NCI-H1417 (cell line): ENCODE measurements at regions not wholly inside any gene's neighbourhood (a gene's known extent, or its start where the extent isn't known, plus 50 kb on each side); places are given as distances from the start of the nearest gene placed in this dataset.

Source experiments
- DNase-seq, 3 experiments: peaks; one replicate each; lab custom pipeline; 2025; lab: John Stamatoyannopoulos, UW

GRCh38 chr5:27700526-27700925, 662.1 kb upstream of the CDH9 start:
- DNase-seq = no peak

- peak in 1 of 3 experiments; percentile 16 for DNase-seq
These were observed 644.2 kb upstream of the CDH9 start for GRCh38 chr5:27682600-27682999.

DNA sequence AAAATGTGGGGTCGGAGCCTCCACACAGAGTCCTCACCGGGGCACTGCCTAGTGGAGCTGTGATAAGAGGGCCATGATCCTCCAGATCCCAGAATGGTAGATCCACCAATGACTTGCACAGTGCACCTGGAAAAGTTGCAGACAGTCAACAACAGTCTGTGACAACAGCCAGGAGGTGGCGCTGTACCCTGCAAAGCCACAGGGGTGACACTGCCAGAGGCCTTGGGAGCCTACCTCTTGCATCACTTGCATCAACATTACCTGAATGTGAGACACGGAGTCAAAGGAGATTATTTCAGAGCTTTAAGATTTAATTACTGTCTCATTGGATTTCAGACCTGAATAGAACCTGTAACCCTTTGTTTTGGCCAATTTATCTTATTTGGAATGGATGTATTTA, 614.1 kb upstream of the CDH9 start:
- no peak for DNase-seq

DNA sequence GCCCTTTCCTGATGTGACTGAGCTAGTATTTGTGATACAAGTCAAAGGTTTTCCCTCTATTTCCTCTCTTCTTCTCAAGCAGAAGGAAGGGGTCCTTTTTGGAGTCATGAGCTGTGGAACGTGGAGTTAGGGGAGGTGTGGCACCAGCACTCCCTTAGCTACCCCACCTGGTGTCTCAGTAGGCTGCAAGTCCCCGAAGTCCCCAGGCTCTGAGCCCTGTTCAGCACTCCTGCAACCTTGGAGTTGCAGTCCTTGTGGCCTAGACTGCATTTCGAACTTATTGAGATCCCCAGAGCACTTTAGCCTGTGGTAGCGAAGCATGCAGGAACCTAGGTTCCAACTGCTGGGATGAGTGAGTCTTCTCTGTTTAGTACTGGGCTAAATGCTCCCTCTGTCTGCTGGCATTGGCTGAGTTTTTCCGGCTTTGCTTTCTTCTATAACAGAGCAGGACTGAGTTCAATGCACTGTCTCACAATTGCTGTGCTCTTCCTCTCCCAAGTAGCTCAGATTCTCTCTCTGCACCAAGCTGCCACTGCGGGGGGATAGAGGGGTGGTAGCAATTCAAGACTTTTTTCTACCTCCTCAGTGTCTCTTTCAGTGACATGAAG, 600.7 kb upstream of the CDH9 start:
- no peak for DNase-seq

- no peak for DNase-seq
These were observed 581.6 kb upstream of the CDH9 start for GRCh38 chr5:27619982-27620381.

DNA sequence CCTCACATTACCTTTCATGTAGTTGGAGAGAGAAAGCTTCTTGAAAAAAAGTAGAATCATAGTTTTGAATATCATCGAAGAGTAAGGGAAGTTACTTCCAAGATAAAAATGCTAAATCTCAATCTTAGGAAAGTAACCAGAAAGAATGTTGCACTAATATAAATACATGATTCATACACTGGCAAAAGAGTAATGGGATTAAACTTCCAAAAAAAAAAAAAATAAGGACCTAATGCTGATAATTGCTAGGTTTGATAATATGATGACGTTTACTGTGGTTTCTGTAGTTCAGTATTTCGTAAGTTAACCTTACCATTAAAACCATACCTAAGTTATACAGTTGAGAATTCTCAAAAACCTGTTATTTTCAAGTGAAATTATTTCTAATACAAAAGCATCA, 573.8 kb upstream of the CDH9 start:
- no peak for DNase-seq

DNA sequence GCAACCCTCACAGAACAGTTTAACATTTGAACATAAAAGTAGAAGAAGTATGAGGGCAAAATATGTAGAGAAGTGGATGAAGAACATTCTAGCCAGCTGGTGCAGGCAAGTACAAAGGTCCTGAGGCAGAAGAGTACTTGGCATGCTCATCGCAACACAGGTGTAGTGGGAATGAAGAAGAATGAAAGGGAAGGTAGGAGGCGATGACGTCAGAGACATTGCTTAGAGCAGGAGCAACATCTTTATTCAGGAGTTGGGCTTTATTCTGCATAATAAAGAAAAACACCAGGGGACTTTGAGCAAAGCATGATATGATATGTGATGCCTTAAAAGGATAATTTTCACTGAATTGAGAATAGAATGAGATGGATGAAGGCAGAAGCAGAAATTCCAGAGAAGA, 570.6 kb upstream of the CDH9 start:
- DNase-seq = no peak

GRCh38 chr5:27598576-27598975, 560.2 kb upstream of the CDH9 start:
- DNase-seq = no peak

GRCh38 chr5:27594141-27594540, 555.8 kb upstream of the CDH9 start:
- DNase-seq = peak in 2 of 3 experiments; percentile 15 to 78

DNA sequence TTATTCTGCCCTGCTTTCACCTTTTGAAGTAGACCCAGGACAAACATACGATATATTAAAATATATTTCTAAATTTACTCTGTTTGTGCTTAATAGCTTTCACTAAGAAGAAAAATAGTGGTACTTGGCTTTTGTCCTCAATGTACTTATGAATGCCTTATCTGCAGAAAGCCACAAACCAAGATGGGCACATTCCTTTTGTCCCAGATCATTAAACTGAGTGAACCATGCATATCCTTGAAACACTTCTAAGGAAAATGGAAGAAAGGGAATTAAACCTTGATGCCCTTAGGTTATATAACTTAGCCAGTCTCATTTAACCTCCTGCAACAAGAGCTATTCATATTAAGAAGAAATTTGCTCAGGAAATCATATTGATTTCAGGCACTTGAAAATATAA, 553.8 kb upstream of the CDH9 start:
- no peak for DNase-seq

- no peak for DNase-seq
These were observed 552.1 kb upstream of the CDH9 start for GRCh38 chr5:27590503-27590902.

GRCh38 chr5:27578279-27578678, 539.9 kb upstream of the CDH9 start:
- DNase-seq = no peak

GRCh38 chr5:27571681-27572080, 533.3 kb upstream of the CDH9 start:
- no peak for DNase-seq

- no peak for DNase-seq
These were observed 530.4 kb upstream of the CDH9 start for GRCh38 chr5:27568811-27569210.

GRCh38 chr5:27561408-27561807, 523.0 kb upstream of the CDH9 start:
- DNase-seq = no peak

- no peak for DNase-seq
These were observed 510.1 kb upstream of the CDH9 start for GRCh38 chr5:27548484-27548883.

DNA sequence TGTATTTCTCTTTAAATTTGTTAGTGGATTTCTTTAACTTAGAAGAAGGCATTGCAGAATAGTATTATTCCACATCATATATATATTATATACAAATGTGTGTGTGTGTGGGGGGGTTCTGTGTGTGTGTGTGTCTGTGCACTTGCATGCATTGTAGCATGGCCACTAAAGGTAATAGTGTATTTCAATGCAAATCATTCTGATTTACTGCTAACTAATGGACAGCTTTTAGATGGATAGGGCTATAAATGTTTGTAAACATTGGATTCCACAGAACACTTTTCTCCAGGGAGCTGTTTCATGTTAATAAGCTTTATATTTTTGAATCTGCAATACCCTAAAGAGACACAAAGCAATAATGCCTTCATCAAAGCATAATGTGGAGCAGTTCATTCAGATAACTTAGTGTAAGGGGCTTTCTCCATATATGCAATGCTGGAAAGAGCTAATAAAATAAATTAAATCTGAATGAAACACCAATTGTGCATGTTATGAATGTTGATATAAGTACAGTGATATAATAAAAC, 496.7 kb upstream of the CDH9 start:
- DNase-seq = no peak

GRCh38 chr5:27532305-27532704, 493.9 kb upstream of the CDH9 start:
- no peak for DNase-seq

DNA sequence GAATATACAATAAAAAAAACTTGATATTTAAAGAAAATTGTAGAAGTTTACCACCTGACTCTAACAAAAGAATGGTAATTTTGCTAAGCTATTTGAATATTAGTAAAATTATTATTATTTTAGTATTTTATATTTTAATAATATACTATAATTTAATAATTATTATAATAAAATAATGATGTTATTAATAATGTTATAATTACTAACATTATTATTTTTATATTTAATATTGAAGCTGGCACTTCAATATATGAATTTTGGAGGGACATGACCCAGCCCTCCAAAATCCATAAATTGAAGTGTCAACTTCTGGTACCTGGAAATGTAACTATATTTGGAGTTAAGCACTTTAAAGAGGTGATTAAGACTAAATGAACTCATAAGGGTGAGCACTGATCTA, 486.1 kb upstream of the CDH9 start:
- DNase-seq = no peak

- no peak for DNase-seq
These were observed 485.2 kb upstream of the CDH9 start for GRCh38 chr5:27523629-27524028.

GRCh38 chr5:27516437-27516836, 478.1 kb upstream of the CDH9 start:
- DNase-seq = no peak

GRCh38 chr5:27511061-27511460, 472.7 kb upstream of the CDH9 start:
- no peak for DNase-seq

DNA sequence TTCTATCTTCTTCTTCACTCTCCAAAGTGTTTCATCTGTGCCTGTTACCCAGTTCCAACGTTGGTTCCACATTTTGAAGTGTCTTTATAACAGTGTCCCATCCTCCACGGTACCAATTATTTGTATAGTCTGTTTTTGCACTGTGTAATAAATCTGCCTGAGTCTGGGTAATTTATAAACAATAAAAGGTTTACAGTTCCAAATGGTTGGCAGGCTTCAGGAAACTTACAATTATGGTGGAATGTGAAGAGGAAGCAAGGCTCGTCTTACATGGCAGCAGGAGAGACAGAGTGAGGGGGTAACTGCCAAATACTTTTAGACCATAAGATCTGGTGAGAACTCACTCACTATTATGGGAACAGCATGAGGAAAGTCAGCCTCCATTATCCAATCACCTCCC, 465.4 kb upstream of the CDH9 start:
- DNase-seq = no peak

DNA sequence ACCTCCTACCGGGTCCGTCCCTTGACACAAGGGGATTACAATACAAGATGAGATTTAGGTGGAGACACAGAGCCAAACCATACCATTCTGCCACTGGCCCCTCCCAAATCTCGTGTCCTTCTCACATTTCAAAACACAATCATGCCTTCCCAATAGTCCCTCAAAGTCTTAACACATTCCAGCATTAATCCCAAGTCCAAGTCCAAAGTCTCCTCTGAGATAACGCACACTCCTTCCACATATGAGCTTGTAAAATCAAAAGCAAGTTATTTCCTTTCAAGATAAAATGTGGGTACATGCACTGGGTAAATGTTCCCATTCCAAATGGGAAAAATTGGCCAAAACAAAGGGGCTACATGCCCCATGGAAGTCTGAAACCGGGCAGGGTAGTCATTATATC, 463.9 kb upstream of the CDH9 start:
- DNase-seq = no peak

- no peak for DNase-seq
These were observed 459.1 kb upstream of the CDH9 start for GRCh38 chr5:27497491-27497890.
